Activated CD4-positive, alpha-beta T cell treated with anti-CD3 and anti-CD28 coated beads, Interleukin-10, Interleukin-2, amounts not matched to agents 100 ng/mL and 50 ng/mL, durations not matched to agents 16 hours and 8 hours (primary cell): ENCODE measurements at regions not wholly inside any gene's neighbourhood (a gene's known extent, or its start where the extent isn't known, plus 50 kb on each side); places are given as distances from the start of the nearest gene placed in this dataset.
A peak's percentile ranks its signal among the peaks of the same experiment; 100 is the strongest.

Source experiments
- DNase-seq: peaks from one replicate; pipeline ENCODE4 v3.0.0-alpha.2; 2020

DNA sequence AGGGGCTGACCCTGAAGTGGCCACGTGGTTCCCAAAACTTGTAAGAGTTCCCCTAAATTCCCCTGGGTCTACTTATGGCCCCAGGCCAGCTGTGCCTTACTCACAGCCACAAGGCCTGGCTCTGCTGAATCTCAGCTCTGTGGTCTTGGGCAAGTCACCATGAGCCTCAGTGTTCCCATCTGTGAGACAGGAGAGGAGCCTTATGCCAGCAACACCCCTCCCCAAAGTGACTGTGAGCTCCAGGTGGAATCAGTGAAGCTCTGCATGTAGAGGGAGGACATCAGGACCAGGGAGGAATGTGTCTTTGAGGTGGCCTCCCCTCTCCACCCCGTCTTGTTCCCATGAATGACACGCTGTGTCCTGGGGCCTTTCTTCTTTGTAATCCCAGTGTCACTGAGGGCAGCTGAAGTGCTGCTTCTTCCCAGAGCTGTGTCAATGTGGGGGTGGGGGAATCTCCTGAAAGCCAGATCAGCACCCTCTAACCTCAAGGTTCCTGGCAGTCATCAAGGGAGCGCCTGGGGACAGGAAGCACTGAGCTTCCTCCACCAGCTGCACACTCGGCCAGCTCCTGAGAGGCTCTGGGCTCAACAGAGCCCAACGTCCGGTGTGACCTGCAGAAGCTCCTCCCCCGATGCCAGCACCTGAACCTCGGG is 258.9 kb downstream of the UACA start:
- DNase-seq = peak; percentile 76

DNA sequence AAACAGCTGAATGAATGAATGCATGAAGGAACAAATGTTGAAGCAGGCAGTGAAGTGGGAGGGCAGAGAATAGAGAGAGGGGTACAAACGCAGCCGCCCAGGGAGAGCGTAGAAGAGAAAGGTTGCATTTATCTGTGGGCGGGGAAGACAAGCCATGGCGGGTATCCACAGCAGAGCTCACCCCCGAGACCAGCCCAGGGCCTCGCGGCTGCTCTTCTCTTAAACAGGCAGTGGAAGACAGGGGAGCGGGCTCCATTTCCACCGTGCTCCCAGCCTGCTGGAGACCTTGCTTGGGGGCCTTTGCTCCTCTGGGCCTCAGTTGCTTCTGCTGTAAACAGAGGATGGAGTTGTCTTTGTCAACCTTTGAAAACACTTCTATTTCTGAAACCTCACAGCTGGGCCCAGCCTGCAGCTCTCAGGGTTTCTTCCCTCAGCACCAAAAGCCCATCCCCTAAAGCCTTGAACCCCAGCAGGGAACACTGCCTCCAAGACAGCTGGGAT is 259.5 kb downstream of the UACA start:
- no peak for DNase-seq

- no peak for DNase-seq
Measured at GRCh38 chr15:70503073-70503745, 260.1 kb downstream of the UACA start.

DNA sequence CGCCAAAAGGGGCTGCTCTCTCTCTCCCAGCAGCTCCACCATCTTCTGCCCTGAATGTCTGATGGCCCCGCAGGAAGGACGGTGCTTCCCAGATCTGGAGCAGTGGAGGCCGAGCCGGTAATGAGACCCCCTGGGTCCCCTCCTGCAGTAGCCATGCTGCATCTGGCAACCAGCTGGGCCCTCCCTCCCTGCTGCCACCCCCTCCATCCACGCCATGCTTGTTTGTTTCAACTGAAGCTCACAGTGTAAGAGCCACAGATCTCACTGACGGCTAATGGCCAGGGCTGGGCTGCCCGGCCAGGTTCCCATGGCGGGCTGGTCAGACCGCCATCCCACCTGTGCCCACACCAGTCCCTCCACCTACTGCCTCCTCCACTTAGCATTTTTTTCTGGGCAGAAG is 260.8 kb downstream of the UACA start:
- DNase-seq = no peak

DNA sequence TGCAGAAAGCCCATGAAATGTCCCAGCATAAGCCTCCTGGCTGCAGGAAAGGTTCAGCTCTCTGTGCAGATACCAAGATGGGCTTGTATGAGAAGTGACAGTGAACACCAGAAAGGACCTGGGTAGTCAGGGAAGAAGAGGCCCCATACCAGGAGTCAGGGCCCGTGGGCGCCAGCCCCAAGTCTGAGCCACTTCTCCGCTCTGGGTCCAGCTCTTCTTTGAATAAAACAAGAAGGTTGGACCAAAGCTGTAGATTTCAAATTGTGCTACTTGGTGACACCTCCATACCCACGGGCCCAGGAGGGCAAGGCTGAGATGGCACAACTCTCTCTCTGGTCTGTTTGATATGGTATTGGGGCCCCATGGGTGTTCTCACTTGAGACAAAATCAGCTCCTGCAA is 261.5 kb downstream of the UACA start:
- no peak for DNase-seq

- DNase-seq = no peak
Measured at GRCh38 chr15:70501121-70501727, 262.1 kb downstream of the UACA start.

DNA sequence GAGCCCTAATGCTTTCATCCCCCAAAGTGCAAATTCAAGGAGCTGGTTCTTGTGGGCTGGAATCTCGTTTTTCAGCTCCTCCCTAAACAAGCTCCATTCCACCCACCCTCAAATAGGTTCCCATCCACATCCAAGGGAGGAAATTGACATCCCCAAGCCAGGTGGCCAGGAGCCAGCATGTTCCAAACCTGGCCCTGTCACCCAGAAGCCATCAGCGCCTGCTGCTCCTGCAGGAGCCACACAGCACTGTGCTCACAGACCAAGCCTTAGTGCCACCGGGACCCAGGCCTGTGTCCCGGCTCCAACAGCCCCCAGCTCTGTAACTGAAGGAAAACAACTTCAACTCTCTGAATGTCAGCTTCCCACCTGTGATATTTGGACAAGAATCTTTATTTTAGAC is 263.6 kb downstream of the UACA start:
- no peak for DNase-seq

DNA sequence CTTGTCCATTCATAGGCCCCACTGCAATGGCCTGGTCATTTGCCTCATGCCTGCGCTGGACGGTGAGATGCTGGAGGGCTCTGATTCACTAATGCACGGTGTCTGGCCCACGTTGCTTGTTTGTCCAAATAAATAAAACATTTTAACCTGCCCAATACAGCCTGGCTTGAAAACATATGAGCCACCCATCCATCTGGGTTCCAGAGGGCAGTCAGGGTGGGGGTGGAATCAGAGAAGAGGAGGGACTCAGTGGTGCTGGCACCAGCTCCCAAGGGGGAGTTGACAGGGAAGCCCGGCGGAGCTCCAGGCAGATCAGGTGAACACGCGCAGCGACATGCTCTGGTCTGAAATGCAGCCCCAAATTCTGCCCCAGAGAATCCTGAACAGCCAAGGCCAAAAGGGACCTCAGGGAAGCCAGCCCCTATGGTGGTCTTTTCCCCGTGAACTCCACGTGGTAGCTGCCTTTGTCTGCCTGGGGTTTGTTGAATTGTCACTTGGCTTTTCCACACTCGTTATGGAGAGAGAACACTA is 265.2 kb downstream of the UACA start:
- no peak for DNase-seq

DNA sequence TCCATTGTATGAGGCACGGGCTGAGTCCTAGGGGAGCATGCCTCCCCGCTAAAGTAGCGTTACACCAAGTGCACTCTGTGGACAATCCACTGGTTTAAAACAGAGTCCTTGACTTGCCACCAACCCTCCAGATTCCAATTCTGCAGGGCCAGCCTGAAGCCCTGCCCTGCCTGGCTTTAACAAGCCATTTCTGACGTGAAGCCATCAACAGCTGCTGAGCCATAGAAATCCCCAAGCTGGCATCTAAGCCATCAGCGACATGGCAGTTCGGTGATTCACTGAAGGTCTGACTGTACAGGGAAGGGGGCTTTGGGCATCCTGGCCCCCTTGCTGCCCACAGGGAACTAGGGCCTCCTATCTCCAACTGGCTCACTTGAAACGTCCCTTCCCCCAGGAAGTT is 265.7 kb downstream of the UACA start:
- no peak for DNase-seq

DNA sequence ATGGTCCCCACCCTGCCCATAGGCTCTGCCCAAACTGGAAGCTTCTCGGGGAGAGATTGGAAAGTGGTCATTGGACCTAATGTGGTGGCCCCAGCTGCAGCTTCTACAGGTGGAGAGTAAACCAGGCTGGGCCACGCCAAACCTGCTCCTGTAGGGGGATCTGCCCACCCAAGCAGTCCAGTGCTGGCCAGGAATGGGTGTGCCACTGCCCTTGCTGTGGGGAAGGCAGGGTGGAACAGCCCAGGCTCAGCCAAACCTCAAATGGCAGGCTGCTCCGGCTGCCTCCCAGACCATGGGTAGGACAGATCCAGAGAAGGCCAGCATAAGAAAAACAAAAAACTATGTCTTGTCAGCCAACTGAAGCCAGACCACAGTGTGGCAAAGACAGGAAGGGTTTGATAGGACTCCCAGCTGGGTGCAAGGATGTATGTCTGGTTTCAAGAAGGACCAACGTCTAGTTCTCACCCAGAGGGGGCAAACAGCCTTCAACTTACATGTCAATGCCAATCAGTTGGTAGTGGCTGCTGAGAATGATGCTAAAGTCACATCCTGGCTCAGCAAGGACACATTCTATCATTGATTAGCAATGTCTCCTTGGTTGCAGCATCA is 267.3 kb downstream of the UACA start:
- DNase-seq = no peak

DNA sequence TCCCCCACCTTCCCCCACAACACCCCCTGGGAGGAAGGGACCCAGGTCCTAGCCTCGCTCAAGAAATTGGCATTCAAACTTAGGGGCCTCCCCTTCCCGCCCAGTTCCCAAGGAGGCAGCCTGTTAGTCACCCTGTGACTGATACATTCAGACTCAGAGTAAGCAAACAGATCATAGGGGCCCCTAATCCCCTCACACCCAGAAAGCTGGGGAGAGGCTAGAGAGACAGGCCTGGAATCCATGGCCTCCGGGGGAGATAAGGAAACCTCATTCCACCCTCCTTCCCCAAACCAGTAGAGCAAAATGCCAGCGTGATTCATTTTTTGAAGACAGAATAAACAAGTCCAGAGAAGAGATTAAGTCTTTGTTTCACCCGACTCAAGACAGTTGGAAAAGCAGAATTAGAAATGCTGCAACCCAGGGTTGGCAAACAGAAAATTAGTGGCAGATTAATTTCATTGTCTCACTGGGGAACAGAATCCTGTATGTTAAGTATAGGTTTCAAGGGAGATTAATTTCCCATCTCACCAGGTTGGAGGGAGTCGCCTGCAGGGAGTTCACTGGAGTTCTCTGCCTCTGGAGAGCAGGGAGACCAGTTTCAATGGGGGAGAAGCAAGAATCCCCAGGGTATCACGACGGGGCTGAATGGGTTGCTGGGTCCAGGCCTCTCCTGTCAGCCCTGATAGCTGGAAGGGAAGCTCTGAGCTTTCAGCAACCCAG is 268.3 kb downstream of the UACA start:
- DNase-seq = peak; percentile 36

GRCh38 chr15:70494517-70494851 is 268.9 kb downstream of the UACA start:
- DNase-seq = no peak

DNA sequence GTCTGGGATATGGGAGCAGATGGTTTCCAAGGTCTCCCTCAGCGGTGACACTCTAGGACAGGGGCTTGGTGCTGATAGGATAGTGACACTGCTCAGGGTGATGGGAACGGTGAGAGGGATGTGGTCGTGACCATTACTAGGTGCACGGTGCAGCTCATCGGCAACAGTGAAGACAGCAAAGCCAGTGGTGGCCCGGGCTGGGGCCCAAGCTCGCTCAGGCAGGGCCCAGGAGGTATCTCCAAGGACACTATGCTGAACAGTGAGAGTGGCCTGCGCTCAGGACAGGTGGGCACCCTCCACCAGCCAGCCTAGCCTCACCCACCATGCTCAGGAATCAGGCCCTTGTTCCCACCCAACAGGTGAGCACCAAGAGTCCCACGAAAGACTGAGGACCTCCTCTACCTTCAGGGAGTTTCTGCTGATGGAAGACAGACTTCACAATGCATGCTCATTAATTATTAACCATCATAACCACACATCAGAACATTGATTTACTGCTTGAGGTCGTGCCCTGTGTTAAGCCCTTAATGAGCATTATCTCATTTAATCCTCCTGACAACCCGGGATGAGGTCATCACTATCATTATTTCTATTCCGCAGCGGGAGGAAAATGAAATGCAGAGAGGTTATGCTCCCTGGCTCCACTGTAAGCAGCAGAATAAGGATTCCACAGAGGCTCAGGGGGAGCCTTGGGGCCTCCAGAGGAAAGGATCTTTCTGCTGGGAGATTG is 269.4 kb downstream of the UACA start:
- DNase-seq = no peak

DNA sequence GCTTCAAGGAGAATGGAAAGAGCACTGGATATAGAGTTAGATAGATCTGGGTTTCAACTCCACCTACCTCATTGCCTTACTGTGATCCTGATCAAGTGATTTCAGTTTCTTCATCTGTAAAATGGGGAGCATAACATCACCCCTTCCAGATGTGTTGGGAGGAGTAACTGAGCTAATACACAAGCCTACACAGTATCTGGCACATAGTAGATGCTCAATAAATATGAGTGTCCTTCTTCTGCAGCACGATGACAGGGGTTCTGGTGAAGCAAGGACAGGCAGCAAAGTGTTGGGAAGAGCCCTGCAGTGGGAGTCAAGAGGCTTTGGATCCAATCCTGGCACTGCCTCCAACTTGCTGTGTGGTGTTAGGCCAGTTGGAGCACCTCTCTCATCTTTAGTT is 270.0 kb downstream of the UACA start:
- DNase-seq = no peak

- peak; percentile 96 for DNase-seq
Measured at GRCh38 chr15:70492240-70493177, 270.8 kb downstream of the UACA start.

DNA sequence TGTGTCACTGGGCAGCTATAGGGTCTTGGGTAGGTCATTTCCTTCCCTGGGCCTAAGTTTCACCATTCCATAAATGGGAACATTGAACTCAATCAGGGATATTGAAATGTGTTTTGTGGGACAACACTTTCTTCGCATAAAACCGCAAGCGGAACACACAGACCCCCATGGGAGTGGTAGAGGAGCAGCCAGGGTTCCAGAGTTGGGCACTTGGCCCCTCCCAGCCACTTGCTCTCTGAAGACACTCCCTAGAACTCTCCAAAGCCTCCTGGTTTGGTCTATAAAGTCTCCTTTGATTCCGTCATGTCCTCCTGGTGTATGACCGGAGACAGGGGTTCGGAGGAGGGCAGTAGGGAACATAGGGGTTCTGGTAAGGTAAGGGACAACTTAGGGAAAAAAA is 271.7 kb downstream of the UACA start:
- no peak for DNase-seq

DNA sequence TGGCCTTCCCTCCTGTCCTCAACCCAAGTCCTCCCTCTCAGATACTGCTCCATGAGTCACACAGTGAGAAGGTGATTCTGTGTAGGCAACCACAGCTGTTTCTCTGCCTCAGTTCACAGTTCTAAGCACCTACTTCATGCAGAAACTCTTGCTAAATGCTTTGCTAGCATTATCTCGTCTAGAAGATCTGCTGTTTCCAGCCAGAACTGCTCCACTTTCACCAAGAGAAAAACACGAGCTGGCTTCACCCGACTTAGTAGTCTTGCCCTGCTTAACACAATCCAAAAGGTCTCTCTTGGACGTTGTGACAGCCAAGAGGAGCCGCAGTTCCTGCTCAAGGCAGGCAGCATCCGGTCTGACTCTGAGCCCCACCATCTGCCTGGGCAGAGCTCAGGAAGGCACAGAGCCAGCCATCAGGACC is 272.1 kb downstream of the UACA start:
- peak; percentile 75 for DNase-seq

- no peak for DNase-seq
Measured at GRCh38 chr15:70490838-70491155, 272.6 kb downstream of the UACA start.

DNA sequence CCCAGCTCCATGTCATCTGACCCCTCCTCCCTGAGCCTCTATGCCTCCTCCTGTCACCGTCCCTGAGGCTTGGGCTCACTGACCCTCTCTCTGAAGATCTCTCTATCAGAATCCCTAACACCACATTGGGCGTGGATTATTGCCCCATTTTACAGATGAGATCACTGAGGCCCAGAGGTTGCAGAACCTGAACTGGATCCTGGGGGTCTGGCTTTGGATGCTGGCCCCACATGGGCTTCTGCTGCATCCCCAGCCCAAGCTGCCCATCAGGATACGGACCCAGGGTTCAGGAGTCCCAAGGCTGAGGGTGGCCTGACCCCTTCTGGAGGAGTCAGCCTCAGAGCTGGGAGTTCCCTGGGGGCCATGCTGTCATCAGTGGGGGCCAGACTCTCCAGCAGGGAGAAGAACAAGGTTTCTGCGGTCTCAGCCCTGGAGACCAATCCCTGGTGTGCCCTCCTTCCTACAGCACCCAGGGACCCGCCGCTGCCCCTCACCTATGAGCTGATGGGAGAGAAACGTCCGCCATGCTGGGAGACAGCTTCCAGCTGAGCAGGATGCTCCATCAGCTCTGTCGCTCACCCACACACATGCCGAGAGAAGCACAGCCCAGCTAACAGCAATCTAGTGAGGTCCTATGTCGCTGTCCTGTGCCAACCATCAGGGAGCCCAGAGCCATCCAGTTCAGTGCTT is 273.1 kb downstream of the UACA start:
- no peak for DNase-seq

GRCh38 chr15:70488941-70489848 is 274.2 kb downstream of the UACA start:
- no peak for DNase-seq
